22Rv1 (cell line): ENCODE measurements at regions not wholly inside any gene's neighbourhood (a gene's known extent, or its start where the extent isn't known, plus 50 kb on each side); places are given as distances from the start of the nearest gene placed in this dataset.

ENCODE experiments used
- CTCF ChIP-seq: fragments of 450-650 bp; IDR thresholded peaks from 2 replicates; pipeline ENCODE4 v1.5.1; 2017; ENCODE audit warnings: mild to moderate bottlenecking
- ZFX ChIP-seq: fragments of 450-650 bp; IDR thresholded peaks from 2 replicates; pipeline ENCODE4 v1.6.1; 2017; ENCODE audit warnings: antibody characterized with exemption, borderline replicate concordance

DNA sequence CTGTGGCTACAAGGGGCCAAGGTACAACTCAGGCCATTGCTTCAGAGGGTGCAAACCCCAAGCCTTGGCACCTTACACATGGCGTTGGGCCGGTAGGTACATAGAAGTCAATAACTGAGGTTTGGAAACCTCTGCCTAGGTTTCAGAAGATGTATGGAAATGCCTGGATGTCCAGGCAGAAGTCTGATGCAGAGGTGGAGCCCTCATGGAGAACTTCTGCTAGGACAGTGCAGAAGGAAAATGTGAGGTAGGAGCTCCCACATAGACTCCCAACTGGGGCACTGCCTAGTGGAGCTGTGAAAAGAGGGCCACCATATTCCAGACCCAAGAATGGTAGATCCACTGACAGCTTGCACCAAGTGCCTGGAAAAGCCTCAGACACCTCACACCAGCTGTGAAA lies 92.1 kb upstream of the SFRP2 start:
- TF ChIP-seq CTCF = no peak
- TF ChIP-seq ZFX = no peak
